HFF-Myc (cell line): ENCODE measurements at regions not wholly inside any gene's neighbourhood (a gene's known extent, or its start where the extent isn't known, plus 50 kb on each side); places are given as distances from the start of the nearest gene placed in this dataset.
"Not testable (repeated sequence)": the region's sequence is repeated elsewhere in the genome, so short reads cannot be mapped to it uniquely, and the experiment has no call there.

Experiments
- DNase-seq: peaks from one replicate; pipeline ENCODE4 v3.0.0-alpha.2; 2011; ENCODE audit warnings: low read depth; ENCODE audit errors: extremely low read depth
- H3K4me3 ChIP-seq: replicated peaks from 2 replicates; pipeline ENCODE4 v1.5.1; 2011; ENCODE audit warnings: low read depth, mild to moderate bottlenecking, control low read depth, low read length
- CTCF ChIP-seq: IDR thresholded peaks from 2 replicates; pipeline ENCODE4 v1.5.1; 2012; ENCODE audit warnings: mild to moderate bottlenecking, low read depth, low read length, control low read depth; ENCODE audit errors: missing control alignments

GRCh38 chr6:90678049-90678779 lies 91.3 kb upstream of the MAP3K7 start:
- H3K4me3 ChIP-seq = no peak overlapping the region
- DNase-seq = no peak
- TF ChIP-seq CTCF = no peak

- no peak for TF ChIP-seq CTCF
- no peak for DNase-seq
- no peak overlapping the region for H3K4me3 ChIP-seq
Observed at GRCh38 chr6:90677440-90677839, 90.6 kb upstream of the MAP3K7 start.

GRCh38 chr6:90676516-90677300 lies 89.8 kb upstream of the MAP3K7 start:
- DNase-seq = no peak
- TF ChIP-seq CTCF = no peak
- H3K4me3 ChIP-seq = no peak overlapping the region

GRCh38 chr6:90675107-90675506 lies 88.2 kb upstream of the MAP3K7 start:
- not testable (repeated sequence) for DNase-seq, H3K4me3 ChIP-seq

- not testable (repeated sequence) for DNase-seq, H3K4me3 ChIP-seq
Observed at GRCh38 chr6:90674077-90674476, 87.2 kb upstream of the MAP3K7 start.

- no peak for TF ChIP-seq CTCF
- DNase-seq = no peak
Observed at GRCh38 chr6:90669846-90670245, 83.0 kb upstream of the MAP3K7 start.

GRCh38 chr6:90669420-90669819 lies 82.5 kb upstream of the MAP3K7 start:
- DNase-seq = no peak
- no peak for TF ChIP-seq CTCF
- no peak overlapping the region for H3K4me3 ChIP-seq

More at GRCh38 chr6:90669846-90670245, 83.0 kb upstream of the MAP3K7 start:
- no peak overlapping the region for H3K4me3 ChIP-seq
